ENCODE measurements at regions not wholly inside any gene's neighbourhood (a gene's known extent, or its start where the extent isn't known, plus 50 kb on each side); places are given as distances from the start of the nearest gene placed in this dataset.

- TF ChIP-seq CTCF (IDR thresholded peaks at IDR 0.05), result no peak
- TF ChIP-seq TCF7L2 (IDR thresholded peaks at IDR 0.05; ENCODE audit: low read depth, low read length), result no peak
- no peak for TF ChIP-seq POLR2AphosphoS5 (IDR thresholded peaks at IDR 0.05; ENCODE audit: low read depth, low read length)
- no peak for TF ChIP-seq REST (IDR thresholded peaks at IDR 0.05; ENCODE audit: insufficient read depth in 1 of 2, low read depth in 2 of 2, low read length in 1 of 2)
Observed at GRCh38 chr13:73865027-73865426, 269.2 kb downstream of the KLF12 start.
